GM23338 (cell line): ENCODE measurements at regions not wholly inside any gene's neighbourhood (a gene's known extent, or its start where the extent isn't known, plus 50 kb on each side); places are given as distances from the start of the nearest gene placed in this dataset.

Source experiments
- ATAC-seq: fragments of 200-7000 bp; cut with Tn5 transposase; 3 replicates; pipeline ENCODE4 v1.9.1; 2020
- DNase-seq: peaks from one replicate; pipeline ENCODE4 v3.0.0-alpha.2; 2015; ENCODE audit warnings: low spot score
- H2AFZ ChIP-seq: fragments of 200-600 bp; sonication (generic); 2 replicates; pipeline ENCODE4 v1.8.0; 2016; ENCODE audit warnings: antibody characterized with exemption, mild to moderate bottlenecking, moderate library complexity
- H3F3A ChIP-seq: fragments of 200-600 bp; sonication (generic); replicated peaks from 2 replicates; pipeline ENCODE4 v1.8.0; 2017; ENCODE audit warnings: antibody characterized with exemption, mixed run types, low read depth
- H3K27ac ChIP-seq: fragments of 200-600 bp; sonication (generic); 2 replicates; pipeline ENCODE4 v1.6.1; 2016; ENCODE audit warnings: low read depth
- H3K27me3 ChIP-seq: fragments of 200-600 bp; sonication (generic); 2 replicates; pipeline ENCODE4 v1.8.0; 2016; ENCODE audit warnings: mild to moderate bottlenecking, mixed run types, moderate library complexity; ENCODE audit not compliant: insufficient read depth
- H3K36me3 ChIP-seq: fragments of 200-600 bp; sonication (generic); 2 replicates; pipeline ENCODE4 v1.8.0; 2016; ENCODE audit warnings: mild to moderate bottlenecking; ENCODE audit not compliant: insufficient read depth
- H3K4me1 ChIP-seq: fragments of 200-600 bp; sonication (generic); 2 replicates; pipeline ENCODE4 v1.8.0; 2016; ENCODE audit warnings: mild to moderate bottlenecking, moderate library complexity; ENCODE audit not compliant: insufficient read depth
- H3K4me2 ChIP-seq: fragments of 200-600 bp; sonication (generic); 2 replicates; pipeline ENCODE4 v1.7.1; 2017; ENCODE audit warnings: mixed run types
- H3K4me3 ChIP-seq: fragments of 200-600 bp; sonication (generic); 2 replicates; pipeline ENCODE4 v1.6.1; 2016; ENCODE audit warnings: mixed run types
- H3K79me2 ChIP-seq: fragments of 200-600 bp; sonication (generic); replicated peaks from 2 replicates; pipeline ENCODE4 v1.8.0; 2017; ENCODE audit warnings: mild to moderate bottlenecking; ENCODE audit not compliant: insufficient read depth
- H3K9me2 ChIP-seq: fragments of 200-600 bp; sonication (generic); 2 replicates; pipeline ENCODE4 v1.8.0; 2017; ENCODE audit not compliant: insufficient read depth
- H4K20me1 ChIP-seq: fragments of 200-600 bp; sonication (generic); replicated peaks from 2 replicates; pipeline ENCODE4 v1.8.0; 2017; ENCODE audit warnings: mild to moderate bottlenecking; ENCODE audit not compliant: insufficient read depth
- H3K27ac Mint-ChIP-seq: 2 replicates; pipeline ENCODE4 v1.8.0; 2020; ENCODE audit warnings: inconsistent platforms, mild to moderate bottlenecking, moderate library complexity, mixed read lengths
- H3K27me3 Mint-ChIP-seq: 3 replicates; pipeline ENCODE4 v1.8.0; 2022; ENCODE audit warnings: low read depth, mild to moderate bottlenecking, moderate library complexity, mixed read lengths, inconsistent platforms; ENCODE audit not compliant: insufficient read depth, poor library complexity
- H3K36me3 Mint-ChIP-seq: 3 replicates; pipeline ENCODE4 v1.8.0; 2021; ENCODE audit warnings: low read depth, mild to moderate bottlenecking, inconsistent platforms, moderate library complexity, mixed read lengths
- H3K4me1 Mint-ChIP-seq: 3 replicates; pipeline ENCODE4 v1.8.0; 2020; ENCODE audit warnings: mild to moderate bottlenecking, inconsistent platforms, mixed read lengths
- H3K4me3 Mint-ChIP-seq: 3 replicates; pipeline ENCODE4 v1.8.0; 2021; ENCODE audit warnings: moderate library complexity, mild to moderate bottlenecking, inconsistent platforms, mixed read lengths
- H3K9me3 Mint-ChIP-seq: 3 replicates; pipeline ENCODE4 v1.8.0; 2020; ENCODE audit warnings: moderate library complexity, mild to moderate bottlenecking, inconsistent platforms, mixed read lengths
- CREB1 ChIP-seq: fragments of 250-450 bp; sonication (Bioruptor Pico); IDR thresholded peaks from 2 replicates; pipeline ENCODE4 v1.5.0; 2020; ENCODE audit warnings: low read depth, mild to moderate bottlenecking, moderate library complexity
- ETS1 ChIP-seq: IDR thresholded peaks from 2 replicates; pipeline ENCODE4 v1.6.1; 2016; ENCODE audit warnings: antibody characterized with exemption
- EZH2 ChIP-seq: fragments of 200-600 bp; sonication (generic); IDR thresholded peaks from one replicate; pipeline ENCODE4 v1.8.0; 2017; ENCODE audit warnings: antibody characterized with exemption, mild to moderate bottlenecking, low read depth; ENCODE audit not compliant: unreplicated experiment
- EZH2phosphoT487 ChIP-seq: fragments of 200-600 bp; sonication (generic); IDR thresholded peaks from one replicate; pipeline ENCODE4 v1.8.1; 2018; ENCODE audit warnings: antibody characterized with exemption; ENCODE audit not compliant: unreplicated experiment
- JUNB ChIP-seq: IDR thresholded peaks from one replicate; pipeline ENCODE4 v1.6.1; 2016; ENCODE audit warnings: antibody characterized with exemption; ENCODE audit not compliant: unreplicated experiment
- NANOG ChIP-seq: IDR thresholded peaks from 2 replicates; pipeline ENCODE4 v1.6.1; 2016; ENCODE audit warnings: antibody characterized with exemption, borderline replicate concordance
- POLR2AphosphoS5 ChIP-seq: IDR thresholded peaks from 2 replicates; pipeline ENCODE4 v1.6.1; 2016; ENCODE audit warnings: antibody characterized with exemption, low read depth
- STAT1 ChIP-seq: IDR thresholded peaks from one replicate; pipeline ENCODE4 v1.6.1; 2016; ENCODE audit warnings: antibody characterized with exemption; ENCODE audit not compliant: unreplicated experiment
- ZNF114 ChIP-seq: fragments of 250-450 bp; sonication (Bioruptor Pico); IDR thresholded peaks from 2 replicates; pipeline ENCODE4 v1.5.0; 2020; ENCODE audit warnings: mild to moderate bottlenecking, moderate library complexity
- ZNF331 ChIP-seq: fragments of 250-450 bp; sonication (Bioruptor Pico); IDR thresholded peaks from 2 replicates; pipeline ENCODE4 v1.5.0; 2020; ENCODE audit warnings: low read depth, mild to moderate bottlenecking, moderate library complexity
- TF ChIP-seq, protein P1 (sequence below): IDR thresholded peaks from one replicate; pipeline ENCODE4 v1.6.1; 2018; ENCODE audit warnings: antibody characterized with exemption; ENCODE audit not compliant: unreplicated experiment
- TF ChIP-seq, protein P2 (sequence below), 2 experiments: fragments of 200-600 bp in 1 of 2; sonication (generic) in 1 of 2; conservative IDR thresholded peaks; 2 replicates each; pipeline versions ENCODE4 v1.5.1 to v1.6.1; 2016 to 2017; ENCODE audit warnings: antibody characterized with exemption in 2 of 2, low read depth in 2 of 2, mild to moderate bottlenecking in 2 of 2, moderate library complexity in 1 of 2

- TF ChIP-seq, protein P1, sequence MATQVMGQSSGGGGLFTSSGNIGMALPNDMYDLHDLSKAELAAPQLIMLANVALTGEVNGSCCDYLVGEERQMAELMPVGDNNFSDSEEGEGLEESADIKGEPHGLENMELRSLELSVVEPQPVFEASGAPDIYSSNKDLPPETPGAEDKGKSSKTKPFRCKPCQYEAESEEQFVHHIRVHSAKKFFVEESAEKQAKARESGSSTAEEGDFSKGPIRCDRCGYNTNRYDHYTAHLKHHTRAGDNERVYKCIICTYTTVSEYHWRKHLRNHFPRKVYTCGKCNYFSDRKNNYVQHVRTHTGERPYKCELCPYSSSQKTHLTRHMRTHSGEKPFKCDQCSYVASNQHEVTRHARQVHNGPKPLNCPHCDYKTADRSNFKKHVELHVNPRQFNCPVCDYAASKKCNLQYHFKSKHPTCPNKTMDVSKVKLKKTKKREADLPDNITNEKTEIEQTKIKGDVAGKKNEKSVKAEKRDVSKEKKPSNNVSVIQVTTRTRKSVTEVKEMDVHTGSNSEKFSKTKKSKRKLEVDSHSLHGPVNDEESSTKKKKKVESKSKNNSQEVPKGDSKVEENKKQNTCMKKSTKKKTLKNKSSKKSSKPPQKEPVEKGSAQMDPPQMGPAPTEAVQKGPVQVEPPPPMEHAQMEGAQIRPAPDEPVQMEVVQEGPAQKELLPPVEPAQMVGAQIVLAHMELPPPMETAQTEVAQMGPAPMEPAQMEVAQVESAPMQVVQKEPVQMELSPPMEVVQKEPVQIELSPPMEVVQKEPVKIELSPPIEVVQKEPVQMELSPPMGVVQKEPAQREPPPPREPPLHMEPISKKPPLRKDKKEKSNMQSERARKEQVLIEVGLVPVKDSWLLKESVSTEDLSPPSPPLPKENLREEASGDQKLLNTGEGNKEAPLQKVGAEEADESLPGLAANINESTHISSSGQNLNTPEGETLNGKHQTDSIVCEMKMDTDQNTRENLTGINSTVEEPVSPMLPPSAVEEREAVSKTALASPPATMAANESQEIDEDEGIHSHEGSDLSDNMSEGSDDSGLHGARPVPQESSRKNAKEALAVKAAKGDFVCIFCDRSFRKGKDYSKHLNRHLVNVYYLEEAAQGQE = no peak
- TF ChIP-seq ZNF114 (CRISPR knock-in tag) (no peak), ZNF331 (CRISPR knock-in tag) (no peak), STAT1 (no peak), NANOG (no peak), POLR2AphosphoS5 (no peak), EZH2 (no peak)
- TF ChIP-seq, protein P2, sequence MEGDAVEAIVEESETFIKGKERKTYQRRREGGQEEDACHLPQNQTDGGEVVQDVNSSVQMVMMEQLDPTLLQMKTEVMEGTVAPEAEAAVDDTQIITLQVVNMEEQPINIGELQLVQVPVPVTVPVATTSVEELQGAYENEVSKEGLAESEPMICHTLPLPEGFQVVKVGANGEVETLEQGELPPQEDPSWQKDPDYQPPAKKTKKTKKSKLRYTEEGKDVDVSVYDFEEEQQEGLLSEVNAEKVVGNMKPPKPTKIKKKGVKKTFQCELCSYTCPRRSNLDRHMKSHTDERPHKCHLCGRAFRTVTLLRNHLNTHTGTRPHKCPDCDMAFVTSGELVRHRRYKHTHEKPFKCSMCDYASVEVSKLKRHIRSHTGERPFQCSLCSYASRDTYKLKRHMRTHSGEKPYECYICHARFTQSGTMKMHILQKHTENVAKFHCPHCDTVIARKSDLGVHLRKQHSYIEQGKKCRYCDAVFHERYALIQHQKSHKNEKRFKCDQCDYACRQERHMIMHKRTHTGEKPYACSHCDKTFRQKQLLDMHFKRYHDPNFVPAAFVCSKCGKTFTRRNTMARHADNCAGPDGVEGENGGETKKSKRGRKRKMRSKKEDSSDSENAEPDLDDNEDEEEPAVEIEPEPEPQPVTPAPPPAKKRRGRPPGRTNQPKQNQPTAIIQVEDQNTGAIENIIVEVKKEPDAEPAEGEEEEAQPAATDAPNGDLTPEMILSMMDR (conservative IDR thresholded peaks at IDR 0.05; ENCODE audit: low read depth in 2 of 2) = no peak
Measured at GRCh38 chr14:98977451-98977850, 294.5 kb downstream of the BCL11B start (continued).

DNA sequence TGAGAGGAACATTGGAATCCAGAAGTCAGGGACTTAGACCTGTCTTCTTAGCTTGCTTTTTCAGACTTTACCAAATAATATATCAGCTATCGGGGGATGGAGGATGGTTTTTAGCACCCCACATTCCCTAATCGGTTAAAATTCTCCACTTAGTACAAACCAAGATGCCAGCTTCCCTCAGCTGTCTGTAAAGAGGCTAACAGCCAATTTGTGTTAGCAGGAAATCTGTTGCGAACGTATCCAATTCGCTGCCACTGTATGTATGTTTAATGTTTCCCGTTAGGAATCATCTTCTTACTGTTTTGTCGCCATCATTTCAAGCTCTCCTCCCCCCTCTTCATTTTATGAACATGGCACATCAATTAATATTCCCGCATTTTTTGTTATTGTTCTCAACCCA, 289.0 kb downstream of the BCL11B start:
- Histone ChIP-seq H3F3A (no peaks in the 10 kb centered on the region), H3K27ac (no peak overlapping the region), H3K4me2 (no peak overlapping the region), H2AFZ (peak overlapping the region; percentile 47; the same call in 1 of the 2 replicates), H3K36me3 (no peaks in the 10 kb centered on the region), H3K9me2 (no peaks in the 10 kb centered on the region), H4K20me1 (no peaks in the 10 kb centered on the region), H3K4me3 (no peak overlapping the region), H3K27me3 (no peaks in the 10 kb centered on the region), H3K79me2 (no peaks in the 10 kb centered on the region), H3K4me1 (no peaks in the 10 kb centered on the region)
- Mint-ChIP-seq H3K27me3 (peaks cover 3% of the 10 kb centered on the region), H3K4me3 (no peak overlapping the region), H3K27ac (no peak overlapping the region), H3K36me3 (peaks cover 5% of the 10 kb centered on the region; the same call in 1 of the 3 replicates), H3K4me1 (peaks cover 6% of the 10 kb centered on the region; the same call in 2 of the 3 replicates), H3K9me3 (peaks cover 30% of the 10 kb centered on the region; the same call in 2 of the 3 replicates)
- DNase-seq (no peak), ATAC-seq (no peak)
- TF ChIP-seq EZH2 (no peak), ZNF114 (CRISPR knock-in tag) (no peak), STAT1 (no peak), POLR2AphosphoS5 (no peak), ZNF331 (CRISPR knock-in tag) (no peak), CREB1 (CRISPR knock-in tag) (no peak), EZH2phosphoT487 (no peak), ETS1 (no peak), JUNB (no peak), NANOG (no peak)
- TF ChIP-seq, protein P1 = no peak
- TF ChIP-seq, protein P2 (conservative IDR thresholded peaks at IDR 0.05; ENCODE audit: low read depth in 2 of 2) = no peak
